ENCODE measurements at regions not wholly inside any gene's neighbourhood (a gene's known extent, or its start where the extent isn't known, plus 50 kb on each side); places are given as distances from the start of the nearest gene placed in this dataset.

- Histone ChIP-seq H3K4ac (ENCODE audit: low read depth, low read length) (no peak overlapping the region), H3K4me2 (ENCODE audit: insufficient read depth, insufficient read length, low read length) (no peak overlapping the region), H4K8ac (replicated peaks; ENCODE audit: insufficient read length, low read depth, low read length) (no peak overlapping the region), H4K91ac (ENCODE audit: insufficient read length, low read depth, low read length) (no peak overlapping the region), H2BK12ac (ENCODE audit: insufficient read length, low read depth, low read length) (no peak overlapping the region), H3K79me2 (ENCODE audit: insufficient read depth, low read length) (no peaks in the 10 kb centered on the region), H2BK15ac (ENCODE audit: low read depth, low read length) (no peak overlapping the region), H2BK20ac (ENCODE audit: low read depth, low read length, poor library complexity, severe bottlenecking) (no peak overlapping the region), H4K5ac (ENCODE audit: insufficient read length, low read depth, low read length) (no peak overlapping the region), H3K23me2 (ENCODE audit: insufficient read length, low read depth, low read length, poor library complexity, severe bottlenecking) (no peaks in the 10 kb centered on the region), H2BK120ac (ENCODE audit: low read depth, low read length, poor library complexity, severe bottlenecking) (no peak overlapping the region), H2BK5ac (ENCODE audit: insufficient read length, low read length) (no peak overlapping the region), H3K18ac (ENCODE audit: insufficient read length, low read depth, low read length) (no peak overlapping the region), H4K20me1 (ENCODE audit: control insufficient read depth, insufficient read depth, insufficient read length) (no peaks in the 10 kb centered on the region), H3K9me3 (ENCODE audit: control insufficient read depth, low read depth, low read length) (no peaks in the 10 kb centered on the region), H3K14ac (ENCODE audit: insufficient read depth, low read length) (no peak overlapping the region), H3T11ph (ENCODE audit: low read length) (no peak overlapping the region), H2AFZ (ENCODE audit: low read length) (no peak overlapping the region), H3K27me3 (ENCODE audit: insufficient read depth, low read length) (no peaks in the 10 kb centered on the region), H3K9ac (ENCODE audit: extremely low read depth, insufficient read length, low read length) (no peak overlapping the region), H3K27ac (ENCODE audit: insufficient read length, low read depth, low read length) (no peak overlapping the region), H3K56ac (ENCODE audit: insufficient read length, low read depth, low read length) (no peak overlapping the region), H2AK5ac (ENCODE audit: insufficient read length, low read length) (no peak overlapping the region), H3K79me1 (ENCODE audit: insufficient read depth, low read depth, low read length, poor library complexity, severe bottlenecking) (no peaks in the 10 kb centered on the region), H3K23ac (ENCODE audit: insufficient read length, low read depth, low read length) (no peak overlapping the region), H3K4me1 (ENCODE audit: insufficient read depth, low read length) (no peaks in the 10 kb centered on the region; the same call in 1 of the 2 replicates)
- no peak overlapping the region for H3K27ac Mint-ChIP-seq
- no peaks in the 10 kb centered on the region; a peak in 1 of 5 replicates for H3K9me3 Mint-ChIP-seq
- no peaks in the 10 kb centered on the region for H3K36me3 Mint-ChIP-seq (ENCODE audit: insufficient read depth in 1 of 3, low read depth in 3 of 3)
- no CpG with 5 or more reads among the region's 2 CpGs for WGBS (ENCODE audit: extremely low coverage, insufficient read length, low lambda C conversion rate)
- no peak for TF ChIP-seq CTCF (conservative IDR thresholded peaks at IDR 0.05)
- no peaks in the 10 kb centered on the region for H3K27me3 Mint-ChIP-seq (ENCODE audit: low read depth)
- DNase-seq: no peak
- H3K4me3 Mint-ChIP-seq: no peak overlapping the region
- no peaks in the 10 kb centered on the region for H3K4me1 Mint-ChIP-seq
These were observed 1099.7 kb downstream of the DTWD2 start for GRCh38 chr5:117888688-117889087.
